H9 (cell line): ENCODE measurements at regions not wholly inside any gene's neighbourhood (a gene's known extent, or its start where the extent isn't known, plus 50 kb on each side); places are given as distances from the start of the nearest gene placed in this dataset.

Experiments
- DNase-seq: peaks from one replicate; pipeline ENCODE4 v3.0.0-alpha.2; 2017
- H2AFZ ChIP-seq: one replicate; pipeline ENCODE4 v1.6.1; 2013; ENCODE audit warnings: mild to moderate bottlenecking, low read length, control low read depth, moderate library complexity
- H2AK5ac ChIP-seq: 2 replicates; pipeline ENCODE4 v1.6.1; 2013; ENCODE audit warnings: low read length, control low read depth, mixed read lengths; ENCODE audit not compliant: insufficient read length
- H2BK120ac ChIP-seq: one replicate; pipeline ENCODE4 v1.6.1; 2013; ENCODE audit warnings: low read depth, mild to moderate bottlenecking, low read length, control low read depth, inconsistent platforms; ENCODE audit not compliant: poor library complexity, severe bottlenecking
- H2BK12ac ChIP-seq: 2 replicates; pipeline ENCODE4 v1.6.1; 2013; ENCODE audit warnings: low read length, control low read depth, mixed read lengths, low read depth; ENCODE audit not compliant: insufficient read length
- H2BK15ac ChIP-seq: 2 replicates; pipeline ENCODE4 v1.6.1; 2013; ENCODE audit warnings: low read depth, low read length, control low read depth
- H2BK20ac ChIP-seq: one replicate; pipeline ENCODE4 v1.6.1; 2013; ENCODE audit warnings: low read depth, mild to moderate bottlenecking, low read length, control low read depth, inconsistent platforms; ENCODE audit not compliant: poor library complexity, severe bottlenecking
- H2BK5ac ChIP-seq: 2 replicates; pipeline ENCODE4 v1.6.1; 2013; ENCODE audit warnings: low read length, control low read depth, mixed read lengths; ENCODE audit not compliant: insufficient read length
- H3K14ac ChIP-seq: 2 replicates; pipeline ENCODE4 v1.6.1; 2013; ENCODE audit warnings: low read length, control low read depth; ENCODE audit not compliant: insufficient read depth
- H3K18ac ChIP-seq: 2 replicates; pipeline ENCODE4 v1.6.1; 2013; ENCODE audit warnings: low read depth, mild to moderate bottlenecking, mixed read lengths, low read length, control low read depth; ENCODE audit not compliant: insufficient read length
- H3K23ac ChIP-seq: 2 replicates; pipeline ENCODE4 v1.6.1; 2013; ENCODE audit warnings: low read length, control low read depth, mixed read lengths, low read depth; ENCODE audit not compliant: insufficient read length
- H3K23me2 ChIP-seq: 2 replicates; pipeline ENCODE4 v1.6.1; 2013; ENCODE audit warnings: low read depth, mild to moderate bottlenecking, mixed read lengths, low read length, control low read depth; ENCODE audit not compliant: insufficient read length, poor library complexity, severe bottlenecking
- H3K27ac ChIP-seq: 2 replicates; pipeline ENCODE4 v1.5.1; 2013; ENCODE audit warnings: low read length, control low read depth, mixed read lengths, low read depth; ENCODE audit not compliant: insufficient read length
- H3K27me3 ChIP-seq: 2 replicates; pipeline ENCODE4 v1.6.1; 2013; ENCODE audit warnings: low read length, control low read depth, inconsistent platforms; ENCODE audit not compliant: insufficient read depth
- H3K4ac ChIP-seq: 2 replicates; pipeline ENCODE4 v1.6.1; 2013; ENCODE audit warnings: low read depth, mild to moderate bottlenecking, control low read depth, inconsistent platforms, low read length, moderate library complexity
- H3K4me1 ChIP-seq: 2 replicates; pipeline ENCODE4 v1.6.1; 2013; ENCODE audit warnings: low read length, control low read depth, inconsistent platforms; ENCODE audit not compliant: insufficient read depth
- H3K4me2 ChIP-seq: 2 replicates; pipeline ENCODE4 v1.6.1; 2013; ENCODE audit warnings: low read length, control low read depth, mixed read lengths; ENCODE audit not compliant: insufficient read length, insufficient read depth
- H3K56ac ChIP-seq: 2 replicates; pipeline ENCODE4 v1.6.1; 2013; ENCODE audit warnings: low read depth, mild to moderate bottlenecking, mixed read lengths, low read length, control low read depth; ENCODE audit not compliant: insufficient read length
- H3K79me1 ChIP-seq: 2 replicates; pipeline ENCODE4 v1.6.1; 2013; ENCODE audit warnings: low read depth, mild to moderate bottlenecking, moderate library complexity, low read length, control low read depth, inconsistent platforms; ENCODE audit not compliant: insufficient read depth, poor library complexity, severe bottlenecking
- H3K79me2 ChIP-seq: 2 replicates; pipeline ENCODE4 v1.6.1; 2013; ENCODE audit warnings: low read length, control low read depth, inconsistent platforms; ENCODE audit not compliant: insufficient read depth
- H3K9ac ChIP-seq: 2 replicates; pipeline ENCODE4 v1.6.1; 2013; ENCODE audit warnings: low read length, control low read depth, mixed read lengths; ENCODE audit not compliant: insufficient read length; ENCODE audit errors: extremely low read depth
- H3K9me3 ChIP-seq: one replicate; pipeline ENCODE4 v1.6.1; 2013; ENCODE audit warnings: low read depth, low read length, inconsistent platforms; ENCODE audit not compliant: control insufficient read depth
- H3T11ph ChIP-seq: one replicate; pipeline ENCODE4 v1.6.1; 2013; ENCODE audit warnings: mild to moderate bottlenecking, low read length, control low read depth, inconsistent platforms
- H4K20me1 ChIP-seq: one replicate; pipeline ENCODE4 v1.6.1; 2013; ENCODE audit not compliant: control insufficient read depth, insufficient read length, insufficient read depth
- H4K5ac ChIP-seq: 2 replicates; pipeline ENCODE4 v1.6.1; 2013; ENCODE audit warnings: low read depth, mild to moderate bottlenecking, mixed read lengths, low read length, control low read depth; ENCODE audit not compliant: insufficient read length
- H4K8ac ChIP-seq: replicated peaks from 2 replicates; pipeline ENCODE4 v1.6.1; 2013; ENCODE audit warnings: low read length, control low read depth, mixed read lengths, low read depth; ENCODE audit not compliant: insufficient read length
- H4K91ac ChIP-seq: 2 replicates; pipeline ENCODE4 v1.6.1; 2013; ENCODE audit warnings: low read depth, mild to moderate bottlenecking, moderate library complexity, mixed read lengths, low read length, control low read depth; ENCODE audit not compliant: insufficient read length
- H3K27ac Mint-ChIP-seq, 3 experiments: 2 replicates in 2 of 3; 3 replicates in 1 of 3; pipeline ENCODE4 v1.8.0; 2020 to 2021; ENCODE audit warnings: mixed read lengths in 3 of 3, mild to moderate bottlenecking in 1 of 3, moderate library complexity in 1 of 3
- H3K27me3 Mint-ChIP-seq: 2 replicates; pipeline ENCODE4 v1.8.0; 2021; ENCODE audit warnings: low read depth, mild to moderate bottlenecking, moderate library complexity, mixed read lengths
- H3K36me3 Mint-ChIP-seq, 3 experiments: 2 replicates in 2 of 3; 3 replicates in 1 of 3; pipeline ENCODE4 v1.8.0; 2020 to 2021; ENCODE audit warnings: low read depth in 3 of 3, mixed read lengths in 3 of 3; ENCODE audit not compliant: insufficient read depth in 1 of 3
- H3K4me1 Mint-ChIP-seq, 2 experiments: 2 replicates each; pipeline ENCODE4 v1.8.0; 2020; ENCODE audit warnings: mixed read lengths in 2 of 2
- H3K4me3 Mint-ChIP-seq, 2 experiments: 2 replicates in 1 of 2; 3 replicates in 1 of 2; pipeline ENCODE4 v1.8.0; 2020 to 2021; ENCODE audit warnings: mild to moderate bottlenecking in 2 of 2, mixed read lengths in 2 of 2, moderate library complexity in 1 of 2
- H3K9me3 Mint-ChIP-seq, 2 experiments: 2 replicates in 1 of 2; 3 replicates in 1 of 2; pipeline ENCODE4 v1.8.0; 2020; ENCODE audit warnings: mild to moderate bottlenecking in 2 of 2, mixed read lengths in 2 of 2, moderate library complexity in 1 of 2
- CTCF ChIP-seq: fragments of 200-600 bp; sonication (generic); conservative IDR thresholded peaks from 3 replicates; pipeline ENCODE4 v1.8.0; 2021; ENCODE audit warnings: antibody characterized with exemption, mild to moderate bottlenecking
- WGBS: extraction: QIAGEN DNeasy Blood & Tissue Kit; methylation state at CpG from one replicate; pipeline ENCODE4 v1.1.7; 2013; ENCODE audit warnings: missing lambda C conversion rate, low lambda C conversion rate, mixed read lengths; ENCODE audit not compliant: insufficient read length; ENCODE audit errors: extremely low coverage; 5-methylcytosine and 5-hydroxymethylcytosine counted together

DNA sequence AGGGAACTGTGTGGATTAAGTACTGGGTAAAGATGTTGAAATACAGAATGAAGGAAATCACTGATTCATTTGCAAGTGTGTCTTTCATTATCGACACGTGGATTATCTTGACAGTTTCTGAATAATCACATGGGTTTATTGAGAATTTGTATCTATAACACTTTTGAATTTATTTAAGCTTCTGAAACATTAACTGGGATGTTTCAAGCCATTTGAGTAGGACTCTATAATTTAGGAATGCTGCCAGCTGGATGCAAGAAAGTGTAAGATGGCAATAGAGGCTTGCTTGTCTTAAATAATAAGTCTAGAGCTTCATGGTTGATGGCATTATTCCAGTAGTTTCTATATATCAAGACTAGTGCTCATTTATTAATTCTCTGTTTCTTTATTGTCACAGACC lies 1100.7 kb upstream of the GHITM start:
- Mint-ChIP-seq H3K36me3 (no peaks in the 10 kb centered on the region; a peak in 1 of 7 replicates), H3K4me1 (no peaks in the 10 kb centered on the region), H3K27me3 (no peaks in the 10 kb centered on the region), H3K9me3 (no peaks in the 10 kb centered on the region), H3K27ac (no peak overlapping the region), H3K4me3 (no peak overlapping the region)
- no peak for DNase-seq
- no CpG with 5 or more reads among the region's 2 CpGs for WGBS
- H2AK5ac ChIP-seq: no peak overlapping the region
- H4K91ac ChIP-seq: no peak overlapping the region
- no peak overlapping the region for H2BK20ac ChIP-seq
- H2BK12ac ChIP-seq: no peak overlapping the region
- no peak overlapping the region for H2BK15ac ChIP-seq
- no peak overlapping the region for H3K14ac ChIP-seq
- no peaks in the 10 kb centered on the region for H3K79me1 ChIP-seq
- H3K23me2 ChIP-seq: no peaks in the 10 kb centered on the region
- no peak overlapping the region for H3K4ac ChIP-seq
- H3K9me3 ChIP-seq: no peaks in the 10 kb centered on the region
- no peak overlapping the region for H3K23ac ChIP-seq
- no peak overlapping the region for H2BK120ac ChIP-seq
- H4K8ac ChIP-seq: no peak overlapping the region
- H2BK5ac ChIP-seq: no peak overlapping the region
- H4K5ac ChIP-seq: no peak overlapping the region
- TF ChIP-seq CTCF: no peak
- H3K27ac ChIP-seq: no peak overlapping the region
- no peaks in the 10 kb centered on the region for H3K27me3 ChIP-seq
- H4K20me1 ChIP-seq: no peaks in the 10 kb centered on the region
- H3T11ph ChIP-seq: no peak overlapping the region
- no peak overlapping the region for H3K4me2 ChIP-seq
- H2AFZ ChIP-seq: no peak overlapping the region
- no peaks in the 10 kb centered on the region for H3K79me2 ChIP-seq
- no peak overlapping the region for H3K9ac ChIP-seq
- H3K56ac ChIP-seq: no peak overlapping the region
- no peaks in the 10 kb centered on the region for H3K4me1 ChIP-seq
- no peak overlapping the region for H3K18ac ChIP-seq
